ENCODE measurements at regions not wholly inside any gene's neighbourhood (a gene's known extent, or its start where the extent isn't known, plus 50 kb on each side); places are given as distances from the start of the nearest gene placed in this dataset.
A peak's percentile ranks its signal among the peaks of the same experiment; 100 is the strongest.

- H3K9ac ChIP-seq (ENCODE audit: low read depth, low read length), result no peak overlapping the region
Observed at GRCh38 chr4:41883988-41884734, 51.1 kb upstream of the TMEM33 start.

DNA sequence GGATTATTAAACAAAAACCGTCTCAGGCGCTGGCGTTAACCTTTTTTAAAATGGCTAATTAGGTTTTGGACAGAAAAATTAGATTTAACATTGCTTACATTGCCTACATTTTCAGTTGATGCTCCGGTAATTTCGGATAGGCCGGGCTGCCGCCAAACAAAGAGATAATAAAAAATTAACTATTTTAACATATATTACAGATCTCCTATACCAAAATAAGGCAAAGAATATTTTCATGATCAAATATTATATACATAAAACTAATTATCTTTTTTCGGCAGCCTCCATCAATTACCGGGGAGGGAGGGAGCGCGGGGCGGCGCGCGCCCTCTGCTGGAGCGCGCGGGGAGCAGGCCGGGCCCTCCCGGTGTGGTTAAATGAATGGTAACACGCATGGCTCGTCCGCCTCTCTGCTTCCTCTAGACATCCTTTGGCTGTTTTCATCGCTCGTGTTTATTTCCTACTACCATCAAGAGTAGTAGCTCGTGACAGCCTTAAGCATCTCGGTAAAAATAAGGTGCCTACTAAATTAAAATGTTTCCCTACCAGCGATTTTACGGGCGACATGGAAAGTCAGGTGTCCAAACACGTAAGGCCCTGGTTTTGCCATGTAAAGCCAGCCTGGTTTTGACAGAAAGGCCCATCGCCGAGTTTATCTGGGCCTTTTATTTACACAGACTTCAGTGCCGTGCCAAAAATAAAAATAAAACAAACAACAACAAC, 52.4 kb upstream of the TMEM33 start:
- peak overlapping the region; percentile 37 for H3K4me3 ChIP-seq (ENCODE audit: low read depth, low read length)
- H3K9me3 ChIP-seq (ENCODE audit: control insufficient read depth, insufficient read depth, low read length), result no peaks in the 10 kb centered on the region
- H3K4me1 ChIP-seq (ENCODE audit: control insufficient read depth, insufficient read depth, low read length), result no peaks in the 10 kb centered on the region
- peaks cover 96% of the 10 kb centered on the region for H3K27me3 ChIP-seq (ENCODE audit: control insufficient read depth, insufficient read depth, low read length)
- H3K36me3 ChIP-seq (ENCODE audit: control insufficient read depth, insufficient read depth, low read length), result no peaks in the 10 kb centered on the region
- H3K9ac ChIP-seq (ENCODE audit: low read depth, low read length), result no peak overlapping the region

More at GRCh38 chr4:41883988-41884734, 51.1 kb upstream of the TMEM33 start:
- Histone ChIP-seq H3K9me3 (ENCODE audit: control insufficient read depth, insufficient read depth, low read length) (no peaks in the 10 kb centered on the region), H3K36me3 (ENCODE audit: control insufficient read depth, insufficient read depth, low read length) (no peaks in the 10 kb centered on the region), H3K4me3 (ENCODE audit: low read depth, low read length) (no peak overlapping the region), H3K4me1 (ENCODE audit: control insufficient read depth, insufficient read depth, low read length) (no peaks in the 10 kb centered on the region), H3K27me3 (ENCODE audit: control insufficient read depth, insufficient read depth, low read length) (peaks cover 85% of the 10 kb centered on the region)

GRCh38 chr4:41881981-41882624, 53.1 kb upstream of the TMEM33 start:
- Histone ChIP-seq H3K36me3 (ENCODE audit: control insufficient read depth, insufficient read depth, low read length) (no peaks in the 10 kb centered on the region), H3K9me3 (ENCODE audit: control insufficient read depth, insufficient read depth, low read length) (no peaks in the 10 kb centered on the region), H3K27me3 (ENCODE audit: control insufficient read depth, insufficient read depth, low read length) (peaks cover 97% of the 10 kb centered on the region), H3K4me1 (ENCODE audit: control insufficient read depth, insufficient read depth, low read length) (no peaks in the 10 kb centered on the region), H3K4me3 (ENCODE audit: low read depth, low read length) (peak overlapping the region; percentile 37), H3K9ac (ENCODE audit: low read depth, low read length) (no peak overlapping the region)

DNA sequence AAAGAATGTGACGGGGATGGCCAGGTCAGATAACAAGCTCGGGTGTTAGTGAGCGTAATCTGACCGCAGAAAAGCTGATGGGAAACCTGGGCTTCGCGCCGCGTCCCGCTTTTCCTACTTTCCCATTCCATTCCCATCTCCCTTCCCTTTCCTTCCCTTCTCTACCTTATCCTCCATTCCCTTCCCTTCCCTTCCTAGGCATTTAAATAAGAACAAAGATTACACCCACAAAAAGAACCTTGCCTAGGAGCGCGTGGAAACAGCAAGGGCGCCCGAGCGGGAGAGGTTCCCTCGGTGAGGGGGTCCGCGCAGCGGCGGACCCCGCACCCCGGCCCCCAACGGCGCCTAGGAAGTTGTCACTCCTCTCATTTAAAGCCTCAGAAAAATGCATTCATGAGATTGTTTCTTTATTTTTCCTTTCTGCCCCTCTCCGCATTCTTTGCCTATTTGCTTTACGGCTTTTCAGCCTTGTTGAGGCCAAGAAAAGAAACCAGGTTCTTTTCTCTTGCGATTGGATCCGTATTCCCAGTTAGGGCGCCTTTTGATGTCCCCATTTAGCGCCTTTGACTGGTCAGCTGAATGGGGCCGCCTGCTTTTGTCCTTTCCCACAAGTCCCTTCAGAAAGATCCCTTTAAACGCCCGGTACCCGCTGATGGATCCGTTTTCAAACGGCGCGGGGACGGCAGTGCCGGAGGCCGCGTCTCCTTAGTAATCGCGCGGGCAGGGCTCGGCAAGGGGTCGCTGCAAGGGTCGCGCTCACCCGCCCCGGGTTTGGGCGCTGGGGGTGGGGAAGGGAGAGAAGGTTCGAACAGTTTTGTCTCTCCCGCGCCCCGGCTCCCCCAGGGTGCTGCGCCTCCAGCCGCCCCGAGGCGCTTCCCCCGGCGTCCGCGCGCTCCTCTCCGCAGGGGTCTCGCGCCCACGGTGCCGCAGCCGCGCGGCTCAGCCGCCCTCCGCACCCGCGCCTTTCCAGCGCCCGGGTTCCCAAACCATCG, 54.1 kb upstream of the TMEM33 start:
- H3K4me3 ChIP-seq (ENCODE audit: low read depth, low read length), result peak overlapping the region; percentile 37

DNA sequence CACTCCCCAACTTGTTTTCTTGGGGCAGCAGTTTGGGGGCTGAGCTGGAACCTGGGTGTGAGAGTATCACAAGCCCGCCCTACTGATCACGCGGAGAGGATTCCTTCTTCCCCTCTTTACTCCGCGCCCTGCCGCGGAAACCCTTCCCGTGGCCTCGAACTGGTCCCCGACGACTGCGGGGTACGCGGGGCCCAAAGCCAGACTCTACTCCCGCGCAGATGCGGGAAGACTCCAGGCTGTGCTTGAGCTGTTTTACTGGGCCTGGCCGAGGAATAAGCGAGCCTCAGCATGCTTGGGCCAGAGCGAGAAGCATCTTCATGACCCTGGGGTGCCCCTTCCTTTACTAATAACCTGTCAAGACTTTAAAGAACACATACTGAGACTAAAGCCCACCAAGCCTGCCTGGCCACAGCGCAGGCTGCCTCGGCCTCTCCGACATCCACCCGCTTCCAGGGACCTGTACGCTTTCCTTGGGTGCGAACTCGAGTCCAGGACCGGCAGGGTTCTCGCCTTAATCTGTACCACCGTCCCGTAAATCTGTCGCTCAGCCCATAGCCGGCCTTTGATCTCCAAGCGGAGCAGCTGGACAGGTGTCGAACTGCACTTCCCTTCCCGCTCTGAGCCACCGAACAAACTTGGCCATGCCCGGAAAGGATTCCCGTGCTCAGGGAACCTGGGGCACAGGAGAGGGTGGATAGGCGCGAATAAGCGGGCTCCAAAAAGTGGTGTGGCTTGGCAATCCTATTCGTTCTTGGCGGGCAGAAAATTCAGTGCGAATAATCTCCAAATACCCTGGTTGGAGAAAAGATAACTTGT, 55.0 kb upstream of the TMEM33 start:
- Histone ChIP-seq H3K27me3 (ENCODE audit: control insufficient read depth, insufficient read depth, low read length) (peaks cover 99% of the 10 kb centered on the region), H3K4me3 (ENCODE audit: low read depth, low read length) (peak overlapping the region; percentile 37), H3K9me3 (ENCODE audit: control insufficient read depth, insufficient read depth, low read length) (no peaks in the 10 kb centered on the region), H3K4me1 (ENCODE audit: control insufficient read depth, insufficient read depth, low read length) (no peaks in the 10 kb centered on the region), H3K9ac (ENCODE audit: low read depth, low read length) (no peak overlapping the region), H3K36me3 (ENCODE audit: control insufficient read depth, insufficient read depth, low read length) (no peaks in the 10 kb centered on the region)

More for the DNA sequence above, 54.1 kb upstream of the TMEM33 start:
- Histone ChIP-seq H3K9ac (ENCODE audit: low read depth, low read length) (no peak overlapping the region), H3K36me3 (ENCODE audit: control insufficient read depth, insufficient read depth, low read length) (no peaks in the 10 kb centered on the region), H3K9me3 (ENCODE audit: control insufficient read depth, insufficient read depth, low read length) (no peaks in the 10 kb centered on the region), H3K4me1 (ENCODE audit: control insufficient read depth, insufficient read depth, low read length) (no peaks in the 10 kb centered on the region), H3K27me3 (ENCODE audit: control insufficient read depth, insufficient read depth, low read length) (peaks cover 97% of the 10 kb centered on the region)

- Histone ChIP-seq H3K4me3 (ENCODE audit: low read depth, low read length) (peak overlapping the region; percentile 1), H3K9me3 (ENCODE audit: control insufficient read depth, insufficient read depth, low read length) (no peaks in the 10 kb centered on the region), H3K36me3 (ENCODE audit: control insufficient read depth, insufficient read depth, low read length) (no peaks in the 10 kb centered on the region), H3K4me1 (ENCODE audit: control insufficient read depth, insufficient read depth, low read length) (no peaks in the 10 kb centered on the region), H3K27me3 (ENCODE audit: control insufficient read depth, insufficient read depth, low read length) (peaks cover 99% of the 10 kb centered on the region), H3K9ac (ENCODE audit: low read depth, low read length) (no peak overlapping the region)
Observed at GRCh38 chr4:41879552-41879951, 55.7 kb upstream of the TMEM33 start.

GRCh38 chr4:41878991-41879491, 56.2 kb upstream of the TMEM33 start:
- Histone ChIP-seq H3K4me1 (ENCODE audit: control insufficient read depth, insufficient read depth, low read length) (no peaks in the 10 kb centered on the region), H3K36me3 (ENCODE audit: control insufficient read depth, insufficient read depth, low read length) (no peaks in the 10 kb centered on the region), H3K27me3 (ENCODE audit: control insufficient read depth, insufficient read depth, low read length) (peaks cover 99% of the 10 kb centered on the region), H3K4me3 (ENCODE audit: low read depth, low read length) (no peak overlapping the region), H3K9me3 (ENCODE audit: control insufficient read depth, insufficient read depth, low read length) (no peaks in the 10 kb centered on the region), H3K9ac (ENCODE audit: low read depth, low read length) (no peak overlapping the region)

DNA sequence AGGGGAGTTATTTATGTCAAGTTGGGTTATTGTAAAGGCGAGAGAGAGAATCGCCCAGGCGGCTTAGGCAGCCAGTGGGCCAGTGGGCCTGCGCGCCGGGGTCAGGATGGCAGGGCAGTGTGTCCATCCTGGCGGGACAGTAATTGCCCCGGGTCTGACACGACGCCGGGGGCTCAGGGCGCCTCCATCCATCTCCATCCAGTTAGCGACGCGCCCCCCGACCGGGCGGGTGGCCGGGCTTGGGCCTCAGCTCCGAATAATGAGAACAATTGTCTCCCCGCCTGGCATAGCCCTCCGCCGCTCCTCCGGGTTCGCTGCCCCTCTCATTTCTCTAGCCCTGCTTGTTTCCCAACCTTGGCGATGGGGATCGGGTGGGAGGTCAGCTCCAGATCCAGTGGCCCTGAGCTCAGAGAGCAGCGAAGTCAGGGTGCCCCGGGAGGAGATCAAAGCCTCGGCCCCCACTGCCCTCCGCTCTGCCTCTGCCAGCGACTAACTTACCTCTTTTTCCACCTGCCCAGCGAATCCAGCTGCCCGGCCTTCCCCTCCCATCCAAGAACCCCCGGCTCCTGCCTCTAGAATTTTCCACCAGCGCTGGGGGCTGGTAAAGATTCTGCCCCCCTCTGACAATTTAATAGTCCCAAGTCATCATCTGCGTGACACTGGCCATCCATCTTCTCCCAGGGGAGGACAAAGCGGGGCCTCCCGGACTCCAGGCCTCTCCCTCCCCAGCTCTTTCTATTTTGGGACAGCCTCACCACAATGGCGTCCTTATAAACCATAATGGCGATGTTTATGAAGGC, 56.9 kb upstream of the TMEM33 start:
- Histone ChIP-seq H3K4me3 (ENCODE audit: low read depth, low read length) (peak overlapping the region; percentile 27), H3K9ac (ENCODE audit: low read depth, low read length) (no peak overlapping the region), H3K4me1 (ENCODE audit: control insufficient read depth, insufficient read depth, low read length) (no peaks in the 10 kb centered on the region), H3K9me3 (ENCODE audit: control insufficient read depth, insufficient read depth, low read length) (no peaks in the 10 kb centered on the region), H3K36me3 (ENCODE audit: control insufficient read depth, insufficient read depth, low read length) (no peaks in the 10 kb centered on the region), H3K27me3 (ENCODE audit: control insufficient read depth, insufficient read depth, low read length) (peaks cover 99% of the 10 kb centered on the region)

GRCh38 chr4:41877020-41877796, 58.0 kb upstream of the TMEM33 start:
- peaks cover 99% of the 10 kb centered on the region for H3K27me3 ChIP-seq (ENCODE audit: control insufficient read depth, insufficient read depth, low read length)
- H3K36me3 ChIP-seq (ENCODE audit: control insufficient read depth, insufficient read depth, low read length), result no peaks in the 10 kb centered on the region
- H3K4me3 ChIP-seq (ENCODE audit: low read depth, low read length), result peak overlapping the region; percentile 27
- H3K9me3 ChIP-seq (ENCODE audit: control insufficient read depth, insufficient read depth, low read length), result no peaks in the 10 kb centered on the region
- no peaks in the 10 kb centered on the region for H3K4me1 ChIP-seq (ENCODE audit: control insufficient read depth, insufficient read depth, low read length)
- H3K9ac ChIP-seq (ENCODE audit: low read depth, low read length), result no peak overlapping the region

Data from iPS-15b (cell line).